PC-3 (cell line): ENCODE measurements at regions not wholly inside any gene's neighbourhood (a gene's known extent, or its start where the extent isn't known, plus 50 kb on each side); places are given as distances from the start of the nearest gene placed in this dataset.

Source experiments
- EZH2phosphoT487 ChIP-seq: fragments of 300-600 bp; sonication (generic); IDR thresholded peaks from 2 replicates; pipeline ENCODE4 v1.6.1; 2018; ENCODE audit warnings: mild to moderate bottlenecking, antibody characterized with exemption, low read length, borderline replicate concordance
- TF ChIP-seq, protein P1 (sequence below): fragments of 300-600 bp; sonication (generic); conservative IDR thresholded peaks from 2 replicates; pipeline ENCODE4 v1.5.1; 2017; ENCODE audit warnings: antibody characterized with exemption, low read depth, mild to moderate bottlenecking, low read length

- TF ChIP-seq, protein P1, sequence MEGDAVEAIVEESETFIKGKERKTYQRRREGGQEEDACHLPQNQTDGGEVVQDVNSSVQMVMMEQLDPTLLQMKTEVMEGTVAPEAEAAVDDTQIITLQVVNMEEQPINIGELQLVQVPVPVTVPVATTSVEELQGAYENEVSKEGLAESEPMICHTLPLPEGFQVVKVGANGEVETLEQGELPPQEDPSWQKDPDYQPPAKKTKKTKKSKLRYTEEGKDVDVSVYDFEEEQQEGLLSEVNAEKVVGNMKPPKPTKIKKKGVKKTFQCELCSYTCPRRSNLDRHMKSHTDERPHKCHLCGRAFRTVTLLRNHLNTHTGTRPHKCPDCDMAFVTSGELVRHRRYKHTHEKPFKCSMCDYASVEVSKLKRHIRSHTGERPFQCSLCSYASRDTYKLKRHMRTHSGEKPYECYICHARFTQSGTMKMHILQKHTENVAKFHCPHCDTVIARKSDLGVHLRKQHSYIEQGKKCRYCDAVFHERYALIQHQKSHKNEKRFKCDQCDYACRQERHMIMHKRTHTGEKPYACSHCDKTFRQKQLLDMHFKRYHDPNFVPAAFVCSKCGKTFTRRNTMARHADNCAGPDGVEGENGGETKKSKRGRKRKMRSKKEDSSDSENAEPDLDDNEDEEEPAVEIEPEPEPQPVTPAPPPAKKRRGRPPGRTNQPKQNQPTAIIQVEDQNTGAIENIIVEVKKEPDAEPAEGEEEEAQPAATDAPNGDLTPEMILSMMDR = no peak
- no peak for TF ChIP-seq EZH2phosphoT487
Measured at GRCh38 chr14:98227727-98228111, 1044.3 kb downstream of the BCL11B start.
